Amniotic stem cell (primary cell): ENCODE measurements at regions not wholly inside any gene's neighbourhood (a gene's known extent, or its start where the extent isn't known, plus 50 kb on each side); places are given as distances from the start of the nearest gene placed in this dataset.
"Not testable (repeated sequence)": the region's sequence is repeated elsewhere in the genome, so short reads cannot be mapped to it uniquely, and the experiment has no call there.

Experiments
- DNase-seq: peaks from one replicate; lab custom pipeline; 2025; lab: John Stamatoyannopoulos, UW

DNA sequence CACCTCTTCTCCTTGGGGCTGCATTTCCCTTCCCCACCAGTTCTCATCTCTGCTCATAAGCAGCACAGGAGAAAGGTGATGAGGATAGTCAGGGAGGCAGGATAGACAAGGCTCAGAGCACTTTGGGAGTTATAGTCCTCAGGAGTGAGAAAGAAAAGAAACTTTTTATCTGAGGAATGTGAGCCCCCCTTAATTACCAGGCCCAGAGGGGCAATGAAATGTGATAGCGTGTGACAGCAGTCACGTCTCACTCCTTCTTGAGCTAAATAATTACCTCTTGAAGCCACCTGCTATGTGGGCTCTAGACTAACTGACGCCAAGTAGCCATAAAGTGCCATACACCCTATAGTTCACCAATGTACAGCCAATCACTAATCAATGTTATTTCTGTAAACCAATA, 105.8 kb downstream of the SPP2 start:
- DNase-seq: no peak

DNA sequence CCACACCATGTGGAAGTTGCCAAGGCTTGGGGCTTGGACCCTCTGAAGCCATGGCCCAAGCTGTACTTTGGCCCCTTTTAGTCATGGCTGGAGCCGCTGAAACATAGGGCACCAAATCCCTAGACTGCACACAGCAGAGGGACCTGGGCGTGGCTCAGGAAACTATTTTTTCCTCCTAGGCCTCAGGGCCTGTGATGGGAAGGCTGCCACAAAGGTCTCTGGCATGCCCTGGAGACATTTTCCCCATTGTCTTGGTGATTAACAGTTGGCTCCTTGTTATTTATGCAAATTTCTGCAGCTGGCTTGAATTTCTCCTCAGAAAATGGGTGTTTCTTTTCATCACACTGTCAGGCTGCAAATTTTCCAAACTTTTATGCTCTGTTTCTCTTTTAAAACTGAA, 102.3 kb downstream of the SPP2 start:
- not testable (repeated sequence) for DNase-seq

DNA sequence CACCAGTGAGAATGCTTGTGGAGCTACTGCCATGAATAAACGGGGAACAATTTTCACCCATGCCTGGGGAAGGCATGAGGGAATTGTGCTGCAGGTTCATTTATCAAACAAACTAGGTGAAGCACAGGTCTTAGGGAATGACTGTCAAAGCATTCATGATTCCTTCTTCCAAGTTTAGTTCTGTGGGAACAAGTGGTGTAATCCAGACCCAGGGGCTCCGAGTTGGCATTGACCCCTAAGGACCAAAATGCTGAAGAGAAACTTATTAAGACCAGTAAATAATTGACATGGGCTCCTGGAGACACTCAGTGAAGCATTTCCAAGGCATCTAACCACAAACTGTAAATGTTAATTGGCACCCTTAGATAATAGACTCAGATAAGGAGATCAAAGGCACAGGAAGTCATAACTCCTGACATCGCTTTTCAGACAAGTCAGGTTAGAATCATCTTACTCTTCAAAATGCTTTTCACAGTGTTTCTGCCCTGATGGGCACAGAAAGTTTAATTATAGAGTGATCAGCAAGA, 96.9 kb downstream of the SPP2 start:
- DNase-seq: no peak

DNA sequence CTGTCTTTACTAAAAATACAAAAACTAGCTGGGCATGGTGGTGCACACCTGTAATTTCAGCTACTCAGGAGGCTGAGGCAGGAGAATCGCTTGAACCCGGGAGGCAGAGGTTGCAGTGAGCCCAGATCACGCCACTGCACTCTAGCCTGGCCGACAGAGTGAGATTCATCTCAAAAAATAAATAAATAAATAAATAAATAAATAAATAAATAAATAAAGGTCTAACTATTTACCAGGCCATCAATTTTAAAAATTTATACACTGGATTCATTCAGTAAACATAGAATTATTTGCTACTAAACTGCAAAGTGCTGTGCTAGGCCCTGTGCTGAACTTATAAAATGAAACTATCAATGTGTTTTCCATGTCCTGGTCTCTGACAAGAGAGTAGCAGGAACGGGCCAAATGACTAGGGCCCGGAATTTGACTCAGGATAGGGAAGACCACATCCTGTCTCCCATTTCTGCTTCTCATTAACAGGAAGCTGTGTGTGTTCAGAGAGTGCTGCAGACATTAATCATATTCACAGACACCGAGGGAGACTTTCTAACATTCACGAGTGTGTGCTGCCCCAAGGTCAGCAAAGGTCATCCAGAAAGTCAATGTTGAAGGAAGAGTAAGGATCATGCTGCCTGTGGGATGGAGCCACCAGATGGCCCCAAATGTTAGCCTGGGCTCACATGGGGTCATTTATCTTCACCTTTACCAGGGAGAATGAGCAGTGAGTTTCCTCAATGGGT, 95.8 kb downstream of the SPP2 start:
- DNase-seq: no peak

DNA sequence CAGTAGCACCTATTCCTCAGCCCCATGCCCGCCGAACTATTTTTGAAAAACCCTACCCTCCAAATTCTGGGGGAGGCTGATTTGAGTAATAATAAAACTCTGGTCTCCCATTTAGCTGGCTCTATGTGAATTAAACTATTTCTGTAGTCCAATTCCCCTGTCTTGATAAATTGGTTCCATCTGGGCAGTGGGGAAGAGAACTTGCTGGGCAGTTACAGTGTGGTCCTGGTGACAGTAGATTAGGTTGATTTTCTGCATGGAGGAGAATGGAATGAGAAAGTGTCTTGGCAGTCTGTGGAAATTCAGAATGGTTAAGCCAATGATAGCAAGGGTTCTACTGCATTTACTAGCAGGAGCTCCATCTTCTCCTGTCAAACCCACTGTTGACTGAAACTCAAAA, 95.0 kb downstream of the SPP2 start:
- DNase-seq: no peak

DNA sequence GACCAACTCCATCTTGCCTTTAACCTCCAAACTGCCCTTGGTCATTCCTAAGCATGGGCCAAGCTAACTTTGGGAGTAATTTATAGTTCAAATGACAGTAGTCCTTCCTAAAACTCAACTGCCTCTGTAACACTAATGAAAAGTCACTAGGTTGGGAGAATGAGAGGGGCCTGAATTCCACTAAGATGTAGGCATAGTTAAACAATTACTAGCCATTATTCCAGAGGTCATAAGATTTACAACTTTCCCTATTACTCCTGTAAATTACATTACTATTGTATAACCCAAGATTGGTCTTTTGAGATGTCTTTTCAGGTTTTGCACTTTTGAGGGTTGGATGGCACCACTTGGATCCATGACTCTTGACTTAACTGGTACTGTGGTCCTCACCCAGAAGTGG, 94.6 kb downstream of the SPP2 start:
- no peak for DNase-seq

DNA sequence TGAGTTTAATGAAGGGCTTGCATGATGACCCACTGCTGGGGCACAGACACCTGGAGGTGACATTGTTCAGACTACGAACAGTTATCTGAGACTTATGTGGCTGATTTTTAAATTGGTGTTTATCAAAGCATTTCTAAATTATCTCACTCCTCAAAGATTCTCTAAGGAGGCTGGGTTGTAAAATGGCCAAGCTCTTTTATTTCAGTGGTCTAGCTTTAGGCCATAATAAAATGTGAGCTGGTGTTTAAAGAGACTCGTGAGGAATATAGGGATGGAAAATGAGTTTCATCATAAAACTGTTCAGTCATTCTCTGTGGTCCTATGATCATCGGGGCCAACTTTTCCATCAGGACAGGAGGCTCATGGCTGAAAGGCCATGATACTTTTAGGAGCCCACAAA, 93.4 kb downstream of the SPP2 start:
- no peak for DNase-seq

DNA sequence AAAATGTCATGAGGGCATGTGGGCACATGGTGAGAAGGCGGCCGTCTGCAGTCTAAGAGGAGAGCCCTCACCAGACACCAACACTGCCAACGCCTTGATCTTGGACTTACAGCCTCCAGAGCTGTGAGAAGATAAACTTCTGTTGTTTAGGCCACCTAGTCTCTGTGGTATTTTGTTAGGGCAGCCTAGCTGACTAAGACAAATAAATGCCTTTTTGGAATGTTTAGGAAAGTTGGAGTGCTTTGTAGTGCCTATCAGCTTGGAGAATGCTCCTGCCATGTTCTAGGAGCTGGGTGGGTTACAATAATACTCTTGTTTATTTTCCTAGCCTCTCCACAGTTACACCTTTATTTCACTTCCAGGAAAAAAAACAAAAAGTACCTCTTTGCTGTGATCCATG, 92.0 kb downstream of the SPP2 start:
- no peak for DNase-seq

DNA sequence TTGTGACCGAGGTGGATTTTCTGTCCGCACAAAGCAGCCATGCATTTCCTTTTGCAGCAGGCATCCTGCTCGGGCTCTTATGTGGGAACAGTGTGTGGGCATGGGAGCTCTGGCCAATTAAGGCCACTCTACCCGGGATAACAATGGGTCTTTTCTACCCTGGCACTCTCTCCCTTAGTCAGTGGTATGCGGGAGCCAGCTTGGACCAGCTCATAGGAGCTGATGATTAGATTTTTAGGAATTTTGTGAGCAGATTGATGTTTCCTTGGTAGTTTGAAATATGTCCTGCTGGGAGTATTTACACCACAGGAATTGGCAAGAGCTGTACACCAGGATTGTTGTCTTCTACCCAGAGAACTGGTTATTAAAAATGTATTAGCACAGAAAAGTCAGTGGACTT, 89.3 kb downstream of the SPP2 start:
- DNase-seq: no peak

DNA sequence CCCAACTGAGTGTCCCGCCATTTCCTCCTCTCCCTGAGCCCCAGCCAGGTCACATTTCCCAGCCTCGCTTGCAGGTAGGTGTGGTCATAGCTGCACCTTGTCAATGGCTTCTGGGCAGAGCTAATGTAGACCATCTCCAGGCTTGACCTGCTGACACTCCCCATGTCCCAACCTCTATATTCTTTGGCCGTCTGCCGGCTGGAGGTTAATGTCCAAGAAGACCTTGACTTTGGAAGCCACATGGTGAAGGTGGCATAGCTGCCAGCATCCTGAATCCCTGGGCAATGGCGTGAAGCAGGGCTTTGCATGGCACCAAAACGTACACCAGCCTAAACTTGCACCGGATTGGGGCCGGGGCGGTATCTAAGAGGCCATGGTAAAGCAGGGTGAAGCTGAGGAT, 88.3 kb downstream of the SPP2 start:
- DNase-seq: no peak

DNA sequence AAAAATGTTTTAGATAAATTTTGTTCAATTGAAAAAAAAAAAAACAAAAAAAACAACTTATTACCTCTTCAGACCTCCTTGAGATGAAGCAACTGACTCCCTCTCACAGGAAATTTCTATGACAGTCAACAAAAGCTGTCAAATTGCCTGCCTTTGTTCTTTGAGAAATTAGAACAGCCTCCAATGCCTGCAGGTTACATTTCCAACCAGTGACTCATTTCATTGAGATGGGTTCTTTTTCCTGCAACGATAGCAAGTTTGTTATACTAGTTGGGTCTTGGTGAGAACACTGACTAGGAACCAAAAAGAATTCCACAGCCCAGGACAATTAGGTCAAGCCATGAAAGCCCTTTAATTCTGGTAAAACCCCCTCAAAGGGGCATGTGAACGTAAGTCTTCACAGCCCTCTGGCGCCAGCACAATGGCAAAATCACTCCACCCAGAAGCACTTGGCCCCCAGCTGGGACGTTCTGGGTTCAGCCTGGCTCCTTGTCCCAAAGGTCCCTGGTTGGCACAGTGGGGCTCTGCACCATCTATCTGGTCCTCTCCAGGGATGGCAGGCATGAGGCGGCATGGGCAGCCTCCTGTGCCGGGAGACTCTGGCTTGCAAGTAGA, 87.0 kb downstream of the SPP2 start:
- DNase-seq: no peak

DNA sequence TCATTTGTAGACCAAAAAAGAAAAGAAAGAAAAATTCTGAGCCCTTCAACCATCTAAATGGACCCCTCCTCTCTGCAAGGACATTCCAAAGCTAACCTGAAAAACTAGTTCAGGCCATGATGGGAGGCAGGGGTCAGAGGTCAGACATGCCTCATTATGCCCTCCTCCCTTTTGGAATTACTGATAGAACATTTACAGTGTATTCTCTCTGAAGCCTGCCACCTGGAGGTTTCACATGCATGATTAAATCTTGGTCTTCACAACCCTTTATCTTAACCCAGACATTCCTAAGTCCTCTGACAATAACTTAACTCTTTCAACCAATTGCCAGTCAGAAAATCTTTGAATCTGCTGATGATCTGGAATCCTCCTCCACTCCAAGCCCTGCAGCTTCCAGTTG, 86.0 kb downstream of the SPP2 start:
- DNase-seq: no peak

DNA sequence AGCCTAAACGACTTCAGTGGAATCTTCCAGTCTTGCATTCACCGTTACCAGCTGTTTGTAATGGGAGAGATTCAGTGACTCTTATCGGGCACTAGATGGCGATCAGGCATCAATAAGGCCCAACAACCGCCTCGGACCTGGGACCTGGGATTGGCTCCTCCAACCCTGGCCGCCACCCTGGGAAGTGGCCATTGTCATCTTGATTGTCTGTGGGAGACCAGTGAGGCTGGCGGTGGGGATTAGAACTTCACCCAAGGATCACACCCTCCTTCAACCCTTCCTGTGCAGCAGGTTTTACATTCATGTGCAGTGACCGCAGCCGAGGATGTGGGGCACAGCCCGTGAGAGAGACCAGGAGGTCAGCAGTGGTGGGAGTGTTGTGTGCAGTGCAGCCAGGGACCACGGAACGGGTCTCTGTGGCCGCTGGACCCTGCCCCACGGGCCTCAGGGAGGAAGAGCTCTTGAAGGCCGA, 85.3 kb downstream of the SPP2 start:
- peak; percentile 48 for DNase-seq

DNA sequence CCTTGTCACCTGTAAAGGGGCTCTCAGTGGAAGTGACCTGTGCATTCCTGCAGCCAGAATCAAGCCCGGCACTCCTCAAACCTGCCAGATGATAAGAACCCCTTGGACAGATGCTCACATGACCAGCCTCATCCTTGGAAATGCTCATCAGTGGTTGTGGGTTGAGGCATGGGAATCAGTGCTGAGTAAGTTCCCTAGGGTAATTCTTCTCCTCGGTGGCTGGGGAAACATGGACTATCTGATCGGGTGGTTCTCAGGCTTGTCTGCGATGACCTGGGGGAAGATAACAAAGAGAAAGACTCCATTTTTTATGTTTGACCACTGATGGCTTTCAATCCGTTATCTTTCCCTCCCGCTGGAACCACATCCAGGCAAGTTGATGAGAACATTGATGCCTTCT, 84.0 kb downstream of the SPP2 start:
- DNase-seq: no peak

DNA sequence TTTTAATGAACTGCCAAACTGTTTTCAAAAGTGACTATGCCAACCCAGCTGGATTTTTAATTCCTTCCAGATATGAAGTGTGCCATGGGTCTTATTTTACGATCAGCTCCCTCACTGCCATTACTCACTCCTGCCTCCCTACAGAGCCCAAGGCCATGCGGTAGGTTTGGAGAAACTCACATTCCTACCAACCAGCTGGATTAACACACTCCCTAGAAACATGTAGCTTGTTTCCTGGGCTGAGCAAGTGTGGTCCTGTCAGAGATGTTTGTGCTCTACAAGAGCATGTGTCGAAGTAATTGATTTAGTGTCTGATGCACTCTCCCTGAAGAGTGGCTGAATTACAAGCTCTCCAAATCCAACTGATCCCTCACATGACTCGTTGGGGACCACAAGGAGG, 82.5 kb downstream of the SPP2 start:
- DNase-seq: no peak

DNA sequence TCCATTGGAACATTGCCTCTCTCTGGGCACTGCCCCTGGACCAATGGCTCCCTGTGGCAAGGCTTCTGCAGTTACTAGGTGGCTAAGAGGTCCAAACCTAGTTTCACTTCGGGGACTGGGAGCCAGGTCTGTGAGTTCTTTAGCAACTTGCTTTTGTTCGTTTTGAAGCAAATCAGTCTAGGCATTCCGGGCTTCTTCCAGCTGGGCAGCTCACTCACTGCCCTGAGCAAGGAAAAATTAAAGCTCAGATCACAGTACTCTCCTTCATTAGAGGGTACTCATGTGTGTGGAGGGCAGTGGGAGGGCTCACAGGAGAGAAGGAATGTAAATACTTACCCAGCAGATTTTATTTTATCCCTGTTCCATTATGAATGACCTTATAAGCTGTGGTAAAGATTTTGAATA, 80.3 kb downstream of the SPP2 start:
- no peak for DNase-seq

DNA sequence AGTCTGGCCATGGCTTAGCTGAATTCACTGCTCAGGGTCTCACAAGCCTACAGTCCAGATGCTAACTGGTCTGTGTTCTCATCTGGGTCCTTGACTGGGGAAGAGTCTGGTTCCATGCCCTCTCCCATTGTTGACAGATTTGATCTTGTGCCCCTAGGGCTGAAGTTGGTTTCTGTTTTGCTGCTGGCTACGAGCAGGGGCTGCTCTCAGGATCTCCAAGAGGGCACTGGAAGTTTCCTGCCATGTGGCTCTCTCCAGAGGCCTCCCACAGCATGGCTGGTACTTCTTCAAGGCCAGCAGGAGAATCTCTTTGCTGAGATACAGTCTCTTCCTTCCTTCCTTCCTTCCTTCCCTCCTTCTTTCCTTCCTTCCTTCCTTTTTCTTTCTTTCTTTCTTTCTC, 78.1 kb downstream of the SPP2 start:
- DNase-seq: no peak
